SK-N-SH (cell line): ENCODE measurements at regions not wholly inside any gene's neighbourhood (a gene's known extent, or its start where the extent isn't known, plus 50 kb on each side); places are given as distances from the start of the nearest gene placed in this dataset.

Source experiments
- CTCF ChIA-PET: fragments of 300-600, 350-600 bp; formaldehyde crosslinking; extraction: SDS; loops from one replicate; lab custom pipeline; 2021; lab: Yijun Ruan, JAX
- POLR2A ChIA-PET: fragments of 350-600 bp; sonication (Branson Sonifier 250); formaldehyde crosslinking; extraction: SDS; loops from one replicate; lab custom pipeline; 2020; ENCODE audit warnings: antibody characterized with exemption, inconsistent platforms; lab: Yijun Ruan, JAX
- DNase-seq: peaks from one replicate; pipeline ENCODE4 v3.0.0; 2012
- H2AFZ ChIP-seq: fragments of 200-600 bp; sonication (generic); 2 replicates; pipeline ENCODE4 v1.8.1; 2016; ENCODE audit warnings: antibody characterized with exemption, mild to moderate bottlenecking, low read depth
- H3F3A ChIP-seq: fragments of 200-600 bp; sonication (generic); replicated peaks from 2 replicates; pipeline ENCODE3; 2016; ENCODE audit warnings: antibody characterized with exemption, mild to moderate bottlenecking; ENCODE audit not compliant: insufficient read depth
- H3K27ac ChIP-seq, 2 experiments: fragments of 200-500 bp in 1 of 2; fragments of 200-600 bp in 1 of 2; sonication (Bioruptor generic) in 1 of 2; sonication (generic), shearing (Covaris generic) in 1 of 2; 2 replicates each; pipeline versions ENCODE4 v1.5.1 to v1.6.1; 2014 to 2016; ENCODE audit warnings: low read depth in 2 of 2, inconsistent platforms in 1 of 2, low read length in 1 of 2, mild to moderate bottlenecking in 1 of 2, mixed read lengths in 1 of 2
- H3K27me3 ChIP-seq: fragments of 200-600 bp; sonication (generic), shearing (Covaris generic); 2 replicates; pipeline ENCODE4 v1.6.1; 2016; ENCODE audit warnings: mixed run types; ENCODE audit not compliant: insufficient read depth
- H3K36me3 ChIP-seq, 2 experiments: fragments of 200-500 bp in 1 of 2; fragments of 200-600 bp in 1 of 2; sonication (Bioruptor generic) in 1 of 2; sonication (generic) in 1 of 2; replicated peaks in 1 of 2; 2 replicates each; pipeline versions ENCODE3 to v1.5.1; 2014 to 2016; ENCODE audit warnings: low read length in 1 of 2, mild to moderate bottlenecking in 1 of 2; ENCODE audit not compliant: insufficient read depth in 2 of 2, control insufficient read depth in 1 of 2
- H3K4me1 ChIP-seq, 2 experiments: fragments of 200-500 bp in 1 of 2; fragments of 200-600 bp in 1 of 2; sonication (Bioruptor generic) in 1 of 2; sonication (generic), shearing (Covaris generic) in 1 of 2; 2 replicates each; pipeline versions ENCODE4 v1.5.1 to v1.6.1; 2014 to 2016; ENCODE audit warnings: low read depth in 1 of 2, low read length in 1 of 2, mixed run types in 1 of 2; ENCODE audit not compliant: insufficient read depth in 2 of 2, control insufficient read depth in 1 of 2
- H3K4me2 ChIP-seq: fragments of 200-600 bp; sonication (generic), shearing (Covaris generic); 2 replicates; pipeline ENCODE4 v1.6.1; 2017; ENCODE audit warnings: mixed run types
- H3K4me3 ChIP-seq, 2 experiments: fragments of 200-500 bp in 1 of 2; fragments of 200-600 bp in 1 of 2; sonication (Bioruptor generic) in 1 of 2; sonication (generic), shearing (Covaris generic) in 1 of 2; 2 replicates each; pipeline versions ENCODE4 v1.5.1 to v1.8.1; 2014 to 2016; ENCODE audit warnings: low read depth in 2 of 2, inconsistent platforms in 1 of 2, low read length in 1 of 2, mild to moderate bottlenecking in 1 of 2, mixed read lengths in 1 of 2, moderate library complexity in 1 of 2
- H3K79me2 ChIP-seq: fragments of 200-600 bp; sonication (generic); 2 replicates; pipeline ENCODE4 v1.8.1; 2017; ENCODE audit warnings: mild to moderate bottlenecking; ENCODE audit not compliant: insufficient read depth
- H3K9ac ChIP-seq: fragments of 200-600 bp; sonication (generic); 2 replicates; pipeline ENCODE4 v1.6.1; 2017; ENCODE audit warnings: mixed run types
- H3K9me2 ChIP-seq: fragments of 200-600 bp; sonication (generic); 2 replicates; pipeline ENCODE4 v1.6.1; 2017; ENCODE audit warnings: mixed run types
- H3K9me3 ChIP-seq: fragments of 200-600 bp; sonication (generic); 2 replicates; pipeline ENCODE4 v1.6.1; 2017; ENCODE audit warnings: mixed run types, mild to moderate bottlenecking, moderate library complexity
- H4K20me1 ChIP-seq: fragments of 200-600 bp; sonication (generic); 2 replicates; pipeline ENCODE4 v1.6.1; 2017; ENCODE audit warnings: mild to moderate bottlenecking, mixed run types; ENCODE audit not compliant: insufficient read depth
- EP300 ChIP-seq, 2 experiments: IDR thresholded peaks; 2 replicates each; pipeline versions ENCODE4 v1.4.0 to v1.6.1; 2012; ENCODE audit warnings: borderline replicate concordance in 1 of 2, low read depth in 1 of 2, low read length in 1 of 2
- EZH2phosphoT487 ChIP-seq: fragments of 200-600 bp; sonication (generic); IDR thresholded peaks from 2 replicates; pipeline ENCODE4 v1.6.1; 2017; ENCODE audit warnings: low read depth, mixed run types, mild to moderate bottlenecking, antibody characterized with exemption, moderate library complexity, borderline replicate concordance
- FOSL2 ChIP-seq: IDR thresholded peaks from 2 replicates; pipeline ENCODE4 v1.4.0; 2012; ENCODE audit warnings: low read depth, mild to moderate bottlenecking, moderate library complexity, borderline replicate concordance
- FOXJ3 ChIP-seq: sonication (generic); formaldehyde crosslinking; IDR thresholded peaks from 2 replicates; pipeline ENCODE4 v1.5.1; 2020; ENCODE audit warnings: mild to moderate bottlenecking, missing genetic modification reagents
- GABPA ChIP-seq: IDR thresholded peaks from 2 replicates; pipeline ENCODE4 v1.4.0; 2012; ENCODE audit warnings: low read depth, mild to moderate bottlenecking
- GATA2 ChIP-seq: sonication (generic); formaldehyde crosslinking; IDR thresholded peaks from 2 replicates; pipeline ENCODE4 v1.5.0; 2020; ENCODE audit warnings: mild to moderate bottlenecking, missing genetic modification reagents
- IRF3 ChIP-seq: fragments of 150-350 bp; IDR thresholded peaks from 2 replicates; pipeline ENCODE4 v1.6.1; 2016; ENCODE audit warnings: mild to moderate bottlenecking, low read depth, low read length
- MXI1 ChIP-seq: IDR thresholded peaks from 2 replicates; pipeline ENCODE4 v1.6.1; 2012; ENCODE audit warnings: mild to moderate bottlenecking, low read depth, low read length, improper control_type of control experiment
- NFIC ChIP-seq: IDR thresholded peaks from 2 replicates; pipeline ENCODE4 v1.4.0; 2012; ENCODE audit warnings: borderline replicate concordance
- PBX3 ChIP-seq: IDR thresholded peaks from 2 replicates; pipeline ENCODE4; 2012
- POLR2AphosphoS5 ChIP-seq: IDR thresholded peaks from 2 replicates; pipeline ENCODE4 v1.6.1; 2012; ENCODE audit warnings: low read depth, low read length
- RFX5 ChIP-seq: IDR thresholded peaks from 2 replicates; pipeline ENCODE4 v1.6.1; 2012; ENCODE audit warnings: mild to moderate bottlenecking, improper control_type of control experiment, low read length
- RXRA ChIP-seq: IDR thresholded peaks from 2 replicates; pipeline ENCODE4 v1.4.0; 2012; ENCODE audit warnings: low read depth, mild to moderate bottlenecking, borderline replicate concordance
- SIN3A ChIP-seq: IDR thresholded peaks from 2 replicates; pipeline ENCODE4 v1.6.1; 2012; ENCODE audit warnings: low read depth, mild to moderate bottlenecking, low read length, moderate library complexity, borderline replicate concordance
- TAF1 ChIP-seq: IDR thresholded peaks from 2 replicates; pipeline ENCODE4 v1.6.1; 2012; ENCODE audit warnings: low read depth, mild to moderate bottlenecking, low read length, moderate library complexity, borderline replicate concordance
- TCF12 ChIP-seq: IDR thresholded peaks from 2 replicates; pipeline ENCODE4 v1.4.0; 2012
- USF2 ChIP-seq: fragments of 150-350 bp; IDR thresholded peaks from 2 replicates; pipeline ENCODE4 v1.6.1; 2017; ENCODE audit warnings: antibody characterized with exemption, low read length, low read depth, borderline replicate concordance
- YY1 ChIP-seq: IDR thresholded peaks from 2 replicates; pipeline ENCODE4 v1.4.0; 2012; ENCODE audit warnings: low read depth, mild to moderate bottlenecking
- ZBTB33 ChIP-seq: IDR thresholded peaks from 2 replicates; pipeline ENCODE4 v1.4.0; 2012; ENCODE audit warnings: low read depth, borderline replicate concordance
- WGBS: methylation state at CpG from one replicate; pipeline ENCODE4 v1.1.6; 2017; ENCODE audit warnings: low lambda C conversion rate; 5-methylcytosine and 5-hydroxymethylcytosine counted together

GRCh38 chr15:66927201-66928077 is 138.0 kb upstream of the SMAD3 start:
- Histone ChIP-seq H3K36me3 (no peaks in the 10 kb centered on the region), H3F3A (peaks cover 12% of the 10 kb centered on the region), H3K9ac (no peak overlapping the region), H4K20me1 (no peaks in the 10 kb centered on the region), H3K27ac (no peak overlapping the region), H3K27me3 (no peaks in the 10 kb centered on the region)
- no peak for DNase-seq
- TF ChIP-seq PBX3 (no peak), TCF12 (no peak), EP300 (IDR thresholded peaks at IDR 0.05; ENCODE audit: borderline replicate concordance in 1 of 2, low read depth in 1 of 2, low read length in 1 of 2) (no peak), RXRA (no peak), ZBTB33 (no peak), USF2 (no peak), GATA2 (CRISPR knock-in tag) (no peak), GABPA (no peak), YY1 (no peak), POLR2AphosphoS5 (no peak), EZH2phosphoT487 (no peak), IRF3 (no peak), TAF1 (no peak), NFIC (no peak), RFX5 (no peak), SIN3A (no peak), FOXJ3 (CRISPR knock-in tag) (no peak), FOSL2 (no peak), MXI1 (no peak)
- TF ChIP-seq, all 33 proteins: peak for 0
- Histone ChIP-seq H3K9me3 (no peaks in the 10 kb centered on the region), H3K4me3 (no peak overlapping the region), H3K9me2 (no peaks in the 10 kb centered on the region), H3K4me1 (peaks cover 8 to 17% of the 10 kb centered on the region in 2 experiments; a peak in 3 of 4 replicates), H2AFZ (no peak overlapping the region), H3K4me2 (no peak overlapping the region), H3K79me2 (no peaks in the 10 kb centered on the region)
- POLR2A ChIA-PET: no interaction called here
- CTCF ChIA-PET: interaction anchor here (0.6 to 3.5 kb wide), 5 partner anchors 10 to 529 kb away, joined by 3 to 11 read pairs (median 4); no protein-coding TSS in a partner anchor
- 85% methylated on average over 4 of the region's 4 CpGs for WGBS
